CD4-positive, alpha-beta T cell treated with Interferon gamma for 1 hour (primary cell): ENCODE measurements at regions not wholly inside any gene's neighbourhood (a gene's known extent, or its start where the extent isn't known, plus 50 kb on each side); places are given as distances from the start of the nearest gene placed in this dataset.

ENCODE experiments used
- DNase-seq: peaks from one replicate; pipeline ENCODE4 v3.0.0-alpha.2; 2020

GRCh38 chr12:89895591-89895990, 187.0 kb upstream of the ATP2B1 start:
- DNase-seq: no peak

- DNase-seq: no peak
Measured at GRCh38 chr12:89895101-89895500, 186.5 kb upstream of the ATP2B1 start.

DNA sequence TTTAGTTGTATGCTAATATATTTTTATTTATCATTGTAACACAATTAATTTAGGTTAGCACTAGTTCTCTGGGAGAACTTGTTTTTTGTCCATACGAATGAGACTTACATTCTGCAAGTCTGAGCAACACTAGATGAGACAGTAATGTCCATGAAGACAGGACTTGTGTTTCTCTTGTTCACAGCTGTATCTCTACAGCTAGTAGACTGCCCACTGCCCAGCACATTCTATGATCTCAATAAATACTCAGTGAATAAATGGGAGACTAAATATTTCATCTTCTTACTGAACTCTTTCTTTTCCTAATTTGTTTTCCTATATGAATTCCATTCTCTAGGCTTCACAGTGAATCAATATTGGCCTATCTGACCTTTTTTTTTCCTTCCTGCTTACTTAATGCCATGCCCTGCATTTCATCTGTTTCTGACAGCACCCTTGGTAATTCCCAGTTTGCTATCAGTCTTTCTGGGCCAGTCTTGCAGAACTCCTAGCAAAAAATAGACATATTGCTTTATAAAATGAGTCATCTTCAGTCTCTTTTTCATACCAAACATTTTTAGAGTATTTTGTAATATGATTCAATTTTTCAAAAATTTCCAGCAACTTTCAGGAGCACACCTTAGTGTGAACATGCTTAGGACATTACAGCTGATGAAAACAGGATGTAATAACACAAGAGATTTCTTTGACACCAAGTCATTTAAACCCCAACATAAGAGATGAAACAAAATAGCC, 185.5 kb upstream of the ATP2B1 start:
- no peak for DNase-seq

DNA sequence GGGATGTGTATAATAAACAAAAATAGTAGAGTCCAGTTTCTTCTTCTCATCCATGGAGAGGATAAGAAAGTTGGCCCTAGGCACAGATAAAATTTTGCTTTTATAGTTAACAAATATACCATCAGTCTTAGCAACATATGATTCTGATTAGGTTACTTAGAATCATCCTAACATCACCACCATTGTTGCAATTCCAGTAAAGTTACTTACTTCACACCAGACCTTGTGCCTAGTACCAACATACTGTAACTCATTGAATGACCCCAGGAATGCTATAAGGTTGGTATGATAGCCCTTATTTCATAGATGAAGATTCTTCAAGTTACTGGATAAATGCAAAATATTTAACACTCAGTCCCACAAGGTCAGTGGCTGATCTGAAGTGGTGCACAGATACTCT, 183.8 kb upstream of the ATP2B1 start:
- no peak for DNase-seq

- DNase-seq: no peak
Measured at GRCh38 chr12:89891933-89892332, 183.3 kb upstream of the ATP2B1 start.

DNA sequence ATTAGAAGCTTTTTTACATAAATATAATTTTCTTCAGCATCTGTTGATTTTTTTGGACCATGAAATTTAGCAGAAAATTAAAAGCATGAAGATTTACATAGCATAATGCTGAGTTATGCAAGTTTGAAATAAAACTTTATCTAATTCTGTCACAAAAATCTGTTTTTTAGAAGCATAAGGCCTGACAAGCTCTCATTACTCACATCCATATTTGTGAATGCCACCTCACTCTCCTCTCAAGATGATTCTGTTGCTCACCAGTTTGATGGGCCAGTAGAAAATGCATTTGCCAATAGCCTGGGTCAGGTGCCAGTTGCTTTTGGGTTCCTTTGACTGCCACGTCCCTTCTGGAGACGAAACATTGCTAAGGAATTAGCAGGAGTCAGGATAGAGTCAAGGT, 181.5 kb upstream of the ATP2B1 start:
- no peak for DNase-seq

DNA sequence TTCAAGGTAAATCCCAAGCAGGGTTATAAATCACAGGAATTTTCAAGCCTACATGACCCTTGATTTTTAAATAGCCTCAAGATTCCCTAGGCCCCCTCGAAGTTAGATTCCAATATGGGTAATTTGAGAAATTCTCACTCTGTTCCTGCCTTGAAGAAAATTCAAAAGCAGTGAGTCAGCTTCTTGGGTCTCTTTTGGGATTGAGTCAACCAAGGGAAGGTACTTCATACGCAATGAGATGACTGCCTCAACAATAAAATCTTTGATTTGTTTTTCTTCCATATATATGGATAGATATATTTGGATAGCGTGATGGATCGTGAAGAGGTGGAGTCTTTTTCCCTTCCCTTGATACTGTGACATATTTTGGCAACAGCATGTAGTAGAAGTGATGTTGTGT, 180.4 kb upstream of the ATP2B1 start:
- no peak for DNase-seq

- DNase-seq: no peak
Measured at GRCh38 chr12:89884952-89885351, 176.3 kb upstream of the ATP2B1 start.

DNA sequence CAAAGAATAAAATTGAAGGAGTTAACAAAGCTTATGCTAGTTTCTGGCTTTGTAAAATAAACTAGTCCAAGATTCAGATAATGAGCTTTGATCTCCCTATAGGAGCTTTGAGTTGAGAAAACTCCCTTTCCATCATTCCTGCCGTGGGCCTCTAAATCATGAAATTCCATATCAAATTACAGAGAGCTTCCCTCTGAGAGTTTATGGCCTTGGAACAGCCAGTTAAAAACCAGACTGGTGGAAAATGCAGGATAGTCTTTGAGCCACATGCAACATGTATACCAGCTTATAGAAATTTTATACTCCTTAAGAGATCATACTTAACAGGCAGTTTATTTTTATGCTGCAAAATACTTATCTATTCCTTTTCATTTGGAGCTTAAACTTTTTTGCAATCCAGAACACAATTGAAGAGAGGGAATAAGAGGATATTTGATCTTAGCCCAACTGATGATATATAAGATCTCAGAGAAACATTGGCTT, 175.8 kb upstream of the ATP2B1 start:
- no peak for DNase-seq

- no peak for DNase-seq
Measured at GRCh38 chr12:89883630-89884389, 175.2 kb upstream of the ATP2B1 start.

- DNase-seq: no peak
Measured at GRCh38 chr12:89882792-89883191, 174.2 kb upstream of the ATP2B1 start.

DNA sequence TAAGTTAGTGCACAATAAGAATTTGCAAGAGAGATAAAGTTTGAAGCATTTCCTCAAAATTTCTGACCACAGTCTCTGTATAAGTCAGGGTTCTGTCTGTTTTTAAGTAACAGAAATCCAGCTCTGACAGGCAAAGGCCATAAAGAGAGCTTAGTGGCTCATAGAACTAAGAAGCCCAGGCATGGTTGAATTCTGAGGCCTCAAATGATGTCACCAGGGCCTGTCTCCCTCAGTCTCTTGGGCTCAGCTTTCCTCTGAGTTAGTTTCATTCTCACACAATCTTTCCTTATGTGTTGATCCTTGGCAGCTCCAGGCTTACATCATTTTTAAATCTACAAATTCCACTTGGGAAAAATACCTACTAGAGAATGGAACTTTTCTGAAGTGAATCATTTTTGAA, 173.4 kb upstream of the ATP2B1 start:
- no peak for DNase-seq

- DNase-seq: peak; percentile 76
Measured at GRCh38 chr12:89880690-89881350, 172.2 kb upstream of the ATP2B1 start.

DNA sequence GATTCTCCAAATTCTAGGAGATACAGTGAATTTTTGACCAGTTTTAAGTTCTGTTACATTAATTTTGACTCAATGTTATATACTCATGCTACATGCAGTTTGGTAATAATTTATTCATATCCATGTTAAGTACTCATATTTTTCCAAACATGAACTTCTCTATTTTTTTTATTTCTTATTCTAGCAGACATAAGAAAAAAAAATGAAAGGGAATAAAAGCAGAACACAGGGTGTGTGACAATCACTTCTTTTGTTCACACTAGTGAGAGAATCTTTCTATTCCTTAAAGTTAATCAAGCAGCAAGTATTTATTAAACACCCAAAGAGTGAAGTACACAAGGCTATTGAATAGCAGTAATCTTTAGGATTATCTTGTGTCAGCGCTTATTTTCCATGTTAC, 171.1 kb upstream of the ATP2B1 start:
- DNase-seq: no peak

DNA sequence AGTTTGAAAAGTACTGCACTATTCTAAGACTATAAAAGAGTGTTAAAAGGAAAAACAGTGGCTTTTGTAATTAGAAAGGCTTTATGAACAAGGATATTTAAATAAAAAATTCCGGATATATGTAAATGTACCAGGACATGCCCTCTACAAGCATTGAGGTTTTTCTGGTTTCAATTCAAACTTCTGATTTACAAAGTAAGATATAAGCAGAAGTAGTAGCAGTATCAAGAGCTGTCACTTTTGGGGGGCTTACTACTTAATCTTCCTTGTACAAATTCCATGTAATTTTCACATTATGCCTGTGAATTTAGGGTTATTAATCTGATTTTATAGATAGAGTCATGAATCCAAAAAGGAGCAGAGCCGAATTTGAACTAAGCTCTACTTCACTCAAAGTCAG, 170.3 kb upstream of the ATP2B1 start:
- no peak for DNase-seq

DNA sequence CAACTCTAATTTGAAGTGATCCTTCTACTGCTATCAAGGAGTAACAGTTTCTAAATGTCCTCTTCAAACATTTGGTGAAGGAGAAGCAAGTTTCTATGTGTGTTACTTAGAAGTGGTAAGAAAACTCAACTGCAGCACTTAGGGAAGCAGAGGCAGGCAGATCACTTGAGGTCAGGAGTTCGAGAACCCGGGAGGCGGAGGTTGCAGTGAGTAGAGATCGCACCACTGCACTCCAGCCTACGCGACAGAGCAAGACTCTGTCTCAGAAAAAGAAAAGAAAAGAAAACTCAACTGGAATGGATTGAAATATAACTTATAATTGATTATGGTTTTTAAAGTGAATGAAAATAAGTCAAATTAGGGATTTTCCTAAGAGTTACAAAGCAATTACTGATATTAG, 169.7 kb upstream of the ATP2B1 start:
- no peak for DNase-seq

GRCh38 chr12:89877671-89878070, 169.0 kb upstream of the ATP2B1 start:
- no peak for DNase-seq

DNA sequence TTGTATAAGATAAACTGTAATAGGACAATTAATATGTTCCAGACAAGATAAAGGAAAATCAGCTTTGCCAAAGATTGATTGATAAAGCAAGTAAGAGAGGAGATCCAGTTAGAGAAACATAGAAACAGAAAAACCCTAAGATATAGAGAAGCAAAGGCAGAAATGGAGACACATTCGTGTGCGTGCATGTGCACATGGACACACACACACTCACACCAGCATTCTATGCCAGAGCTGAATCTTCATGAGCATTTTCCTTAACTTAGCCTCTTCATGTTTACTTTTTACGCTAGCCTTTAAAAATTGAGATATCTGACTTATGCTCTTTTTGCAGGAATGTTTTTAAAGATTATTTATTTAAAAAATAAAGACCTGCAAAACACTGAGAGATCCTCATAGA, 168.5 kb upstream of the ATP2B1 start:
- no peak for DNase-seq

DNA sequence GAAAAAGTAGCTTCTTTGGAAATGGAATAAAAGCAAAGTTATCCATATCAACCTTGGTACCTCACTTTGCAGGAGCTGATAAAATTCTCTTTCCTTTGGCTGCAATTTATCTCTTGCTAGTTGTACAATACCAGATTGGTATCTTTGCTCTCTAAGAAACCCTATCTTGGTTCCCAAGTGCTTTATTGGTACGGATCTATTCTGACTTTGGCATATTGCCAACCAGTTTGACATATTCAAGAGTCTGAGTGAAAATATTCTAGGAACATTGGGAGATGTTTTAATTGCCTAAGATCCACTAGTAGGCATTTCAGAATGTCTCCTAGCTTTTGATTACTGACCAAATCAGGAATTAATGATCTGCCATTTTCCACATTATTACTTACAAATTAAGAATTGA, 167.2 kb upstream of the ATP2B1 start:
- no peak for DNase-seq

DNA sequence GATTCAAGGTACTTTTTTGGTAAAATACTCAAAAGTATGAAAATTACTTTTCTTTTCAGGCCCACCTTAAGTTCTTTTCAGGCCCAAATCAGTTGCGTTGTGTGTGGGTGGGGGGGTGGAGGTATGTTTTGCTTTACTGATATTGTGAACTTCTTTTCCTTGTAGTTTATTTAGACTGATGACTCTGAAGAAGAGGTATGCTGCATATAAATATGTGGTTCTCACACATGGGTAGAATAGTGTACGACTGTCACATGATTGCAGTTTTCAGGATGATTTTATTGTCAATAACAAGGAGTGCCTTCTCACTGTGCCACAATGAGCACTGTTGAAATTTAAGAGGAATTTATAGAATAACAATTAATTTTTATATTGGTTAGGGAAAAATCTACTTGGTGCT, 166.6 kb upstream of the ATP2B1 start:
- no peak for DNase-seq

GRCh38 chr12:89874146-89874545, 165.5 kb upstream of the ATP2B1 start:
- no peak for DNase-seq

- DNase-seq: no peak
Measured at GRCh38 chr12:89873745-89874144, 165.1 kb upstream of the ATP2B1 start.

GRCh38 chr12:89872922-89873630, 164.4 kb upstream of the ATP2B1 start:
- no peak for DNase-seq
